ENCODE measurements at regions not wholly inside any gene's neighbourhood (a gene's known extent, or its start where the extent isn't known, plus 50 kb on each side); places are given as distances from the start of the nearest gene placed in this dataset.

DNA sequence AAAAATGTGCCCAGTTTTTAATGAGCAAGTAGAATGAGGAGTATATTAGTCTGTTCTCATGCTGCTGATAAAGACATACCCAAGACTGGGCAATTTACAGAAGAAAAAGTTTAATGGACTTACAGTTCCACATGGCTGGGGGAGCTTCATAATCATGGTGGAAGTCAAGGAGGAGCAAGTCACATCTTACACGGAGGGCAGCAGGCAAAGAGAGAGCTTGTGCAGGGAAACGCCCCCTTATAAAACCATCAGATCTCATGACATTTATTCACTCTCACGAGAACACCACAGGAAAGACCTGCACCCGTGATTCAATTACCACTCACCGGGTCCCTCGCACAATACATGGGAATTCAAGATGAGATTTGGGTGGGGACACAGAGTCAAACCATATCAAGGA is 111.7 kb upstream of the CNTN6 start:
- no peak overlapping the region for H3K4me3 ChIP-seq
- DNase-seq = no peak
- CTCF ChIA-PET = no interaction called here
- TF ChIP-seq EZH2 (IDR thresholded peaks at IDR 0.05; ENCODE audit: low read depth) = no peak
- no peak for TF ChIP-seq CTCF (conservative IDR thresholded peaks at IDR 0.05)
- H3K9me2 ChIP-seq (ENCODE audit: insufficient read depth) = no peaks in the 10 kb centered on the region
- POLR2A ChIA-PET (ENCODE audit: unreplicated experiment) = no interaction called here
- H2AFZ ChIP-seq = no peak overlapping the region
- H3K27ac ChIP-seq = no peak overlapping the region
- H4K20me1 ChIP-seq (ENCODE audit: insufficient read depth) = no peaks in the 10 kb centered on the region
- H3K79me2 ChIP-seq (ENCODE audit: low read depth) = no peaks in the 10 kb centered on the region
- H3K4me1 ChIP-seq (replicated peaks; ENCODE audit: insufficient read depth) = no peaks in the 10 kb centered on the region
- no TSS peak for BruUV-seq (replicated peaks)
- no peaks in the 10 kb centered on the region for H3K27me3 ChIP-seq (ENCODE audit: insufficient read depth, low read depth)
- intact Hi-C loops (cut with micrococcal nuclease; ENCODE audit: unreplicated experiment) = no loop called here
- H3K4me2 ChIP-seq = no peak overlapping the region
- no peaks in the 10 kb centered on the region for H3K36me3 ChIP-seq (ENCODE audit: low read depth)
- H3K9me3 ChIP-seq (ENCODE audit: insufficient read depth, low read depth) = no peaks in the 10 kb centered on the region
- H3F3A ChIP-seq (ENCODE audit: insufficient read depth, low read depth) = no peaks in the 10 kb centered on the region

- no peaks in the 10 kb centered on the region for H3K9me3 ChIP-seq (ENCODE audit: insufficient read depth, low read depth)
- ChIA-PET CTCF (no interaction called here), POLR2A (ENCODE audit: unreplicated experiment) (no interaction called here)
- no peaks in the 10 kb centered on the region for H3K79me2 ChIP-seq (ENCODE audit: low read depth)
- no peak overlapping the region for H3K4me2 ChIP-seq
- no peak overlapping the region for H3K27ac ChIP-seq
- H2AFZ ChIP-seq = no peak overlapping the region
- H4K20me1 ChIP-seq (ENCODE audit: insufficient read depth) = no peaks in the 10 kb centered on the region
- intact Hi-C loops (cut with micrococcal nuclease; ENCODE audit: unreplicated experiment) = no loop called here
- no peak for DNase-seq
- no peaks in the 10 kb centered on the region for H3K9me2 ChIP-seq (ENCODE audit: insufficient read depth)
- no peak overlapping the region for H3K4me3 ChIP-seq
- BruUV-seq (replicated peaks) = no TSS peak
- TF ChIP-seq CTCF (conservative IDR thresholded peaks at IDR 0.05) (no peak), EZH2 (IDR thresholded peaks at IDR 0.05; ENCODE audit: low read depth) (no peak)
- H3K27me3 ChIP-seq (ENCODE audit: insufficient read depth, low read depth) = no peaks in the 10 kb centered on the region
- H3K36me3 ChIP-seq (ENCODE audit: low read depth) = no peaks in the 10 kb centered on the region
- no peaks in the 10 kb centered on the region for H3F3A ChIP-seq (ENCODE audit: insufficient read depth, low read depth)
- H3K4me1 ChIP-seq (replicated peaks; ENCODE audit: insufficient read depth) = no peaks in the 10 kb centered on the region
Measured at GRCh38 chr3:988785-989184, 104.0 kb upstream of the CNTN6 start.

DNA sequence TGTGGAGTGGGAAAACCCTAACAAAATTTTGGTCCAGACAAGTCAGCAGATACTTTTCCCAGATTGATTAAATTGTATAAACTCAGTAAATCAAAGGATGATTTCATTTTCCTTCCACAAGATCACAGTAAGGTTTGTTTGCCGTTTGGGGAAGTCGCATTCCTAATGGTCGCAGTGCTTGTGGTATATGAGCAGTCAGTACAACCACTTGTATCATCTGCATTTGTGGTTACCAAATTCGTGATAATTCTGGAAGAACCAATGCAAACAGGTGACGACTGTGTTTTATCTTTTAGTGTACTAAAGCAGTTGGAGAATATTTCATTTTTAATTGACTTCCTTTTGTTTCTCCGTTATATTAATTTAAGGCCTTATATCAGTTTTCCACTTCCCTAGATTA is 100.0 kb upstream of the CNTN6 start:
- Histone ChIP-seq H3K27ac (no peak overlapping the region), H3K4me1 (replicated peaks; ENCODE audit: insufficient read depth) (no peaks in the 10 kb centered on the region), H4K20me1 (ENCODE audit: insufficient read depth) (no peaks in the 10 kb centered on the region), H3K9me3 (ENCODE audit: insufficient read depth, low read depth) (no peaks in the 10 kb centered on the region), H3K4me2 (no peak overlapping the region), H3K36me3 (ENCODE audit: low read depth) (no peaks in the 10 kb centered on the region), H3F3A (ENCODE audit: insufficient read depth, low read depth) (no peaks in the 10 kb centered on the region), H2AFZ (no peak overlapping the region), H3K27me3 (ENCODE audit: insufficient read depth, low read depth) (no peaks in the 10 kb centered on the region), H3K4me3 (no peak overlapping the region), H3K9me2 (ENCODE audit: insufficient read depth) (no peaks in the 10 kb centered on the region), H3K79me2 (ENCODE audit: low read depth) (no peaks in the 10 kb centered on the region)
- BruUV-seq (replicated peaks) = no TSS peak
- intact Hi-C loops (cut with micrococcal nuclease; ENCODE audit: unreplicated experiment) = no loop called here
- ChIA-PET POLR2A (ENCODE audit: unreplicated experiment) (no interaction called here), CTCF (no interaction called here)
- TF ChIP-seq EZH2 (IDR thresholded peaks at IDR 0.05; ENCODE audit: low read depth) (no peak), CTCF (conservative IDR thresholded peaks at IDR 0.05) (no peak)
- DNase-seq = no peak
